HEK293T (cell line): ENCODE measurements at regions not wholly inside any gene's neighbourhood (a gene's known extent, or its start where the extent isn't known, plus 50 kb on each side); places are given as distances from the start of the nearest gene placed in this dataset.

Source experiments
- ARNT ChIP-seq: fragments of 450-650 bp; IDR thresholded peaks from 2 replicates; pipeline ENCODE4 v1.6.1; 2017; ENCODE audit warnings: mild to moderate bottlenecking
- BHLHE40 ChIP-seq: fragments of 450-650 bp; IDR thresholded peaks from 2 replicates; pipeline ENCODE4 v1.6.1; 2016; ENCODE audit warnings: mild to moderate bottlenecking, moderate library complexity, borderline replicate concordance
- ELF4 ChIP-seq: fragments of 450-650 bp; IDR thresholded peaks from 2 replicates; pipeline ENCODE4 v1.6.1; 2017; ENCODE audit warnings: antibody characterized with exemption
- FOXA1 ChIP-seq: fragments of 450-650 bp; IDR thresholded peaks from 2 replicates; pipeline ENCODE4 v1.6.1; 2016; ENCODE audit warnings: mild to moderate bottlenecking
- FOXM1 ChIP-seq: fragments of 450-650 bp; IDR thresholded peaks from 2 replicates; pipeline ENCODE4 v1.6.1; 2017; ENCODE audit warnings: mild to moderate bottlenecking, borderline replicate concordance
- HDGF ChIP-seq: fragments of 450-650 bp; IDR thresholded peaks from 2 replicates; pipeline ENCODE4 v1.6.1; 2017; ENCODE audit warnings: antibody characterized with exemption, borderline replicate concordance
- LEF1 ChIP-seq: fragments of 450-650 bp; IDR thresholded peaks from 2 replicates; pipeline ENCODE4 v1.6.1; 2017; ENCODE audit warnings: mild to moderate bottlenecking, borderline replicate concordance
- SP1 ChIP-seq: fragments of 450-650 bp; IDR thresholded peaks from 2 replicates; pipeline ENCODE4 v1.6.1; 2017
- SUZ12 ChIP-seq: fragments of 450-650 bp; IDR thresholded peaks from 2 replicates; pipeline ENCODE4 v1.6.1; 2016; ENCODE audit warnings: mild to moderate bottlenecking
- TARDBP ChIP-seq: fragments of 450-650 bp; IDR thresholded peaks from 2 replicates; pipeline ENCODE4 v1.6.1; 2016

GRCh38 chr13:112165712-112166111 lies 98.8 kb downstream of the SOX1 start:
- TF ChIP-seq BHLHE40, result no peak
- TF ChIP-seq ARNT, result no peak
- TF ChIP-seq FOXM1, result no peak
- TF ChIP-seq TARDBP, result no peak
- TF ChIP-seq FOXA1, result no peak
- no peak for TF ChIP-seq LEF1
- TF ChIP-seq SP1, result no peak
- no peak for TF ChIP-seq HDGF
- no peak for TF ChIP-seq ELF4
- TF ChIP-seq SUZ12, result no peak
